ENCODE measurements at regions not wholly inside any gene's neighbourhood (a gene's known extent, or its start where the extent isn't known, plus 50 kb on each side); places are given as distances from the start of the nearest gene placed in this dataset.
A peak's percentile ranks its signal among the peaks of the same experiment; 100 is the strongest.
"Not testable (repeated sequence)": the region's sequence is repeated elsewhere in the genome, so short reads cannot be mapped to it uniquely, and the experiment has no call there.

- no peaks in the 10 kb centered on the region for H3K27me3 ChIP-seq (replicated peaks in 1 of 2; ENCODE audit: control insufficient read depth in 2 of 2, insufficient read depth in 2 of 2, low read length in 1 of 2)
- intact Hi-C loops (cut with micrococcal nuclease; ENCODE audit: unreplicated experiment): no loop called here
- no TSS peak for BruUV-seq (replicated peaks)
- FAIRE-seq (no peak), ATAC-seq (no peak), DNase-seq (ENCODE audit: low read depth, low spot score) (no peak)
- TF ChIP-seq BMI1 (IDR thresholded peaks at IDR 0.05; ENCODE audit: borderline replicate concordance) (0 out of 2 replicates have a peak, but pooled peaks have one; percentile 44), ZNF384 (IDR thresholded peaks at IDR 0.05; ENCODE audit: borderline replicate concordance, low read depth, low read length) (no peak), IKZF2 (IDR thresholded peaks at IDR 0.05) (no peak), RELA (IDR thresholded peaks at IDR 0.05; ENCODE audit: borderline replicate concordance, partially characterized antibody) (no peak)
- H3K9ac ChIP-seq (ENCODE audit: control insufficient read depth, insufficient read depth, low read length): no peak overlapping the region
- WGBS (ENCODE audit: insufficient coverage, insufficient replicate concordance, low lambda C conversion rate, missing lambda C conversion rate): 41% methylated on average over 4 of the region's 4 CpGs
- ChIA-PET SMC1A (ENCODE audit: uncharacterized antibody, unreplicated experiment) (interaction anchor here (2.0 kb wide), 1 partner anchor 9 kb away, joined by 14 read pairs; no protein-coding TSS in a partner anchor), RAD21 (ENCODE audit: unreplicated experiment) (no interaction called here), CTCF (interaction anchor here (1.7 kb wide), 1 partner anchor 10 kb away, joined by 4 read pairs; no protein-coding TSS in a partner anchor), POLR2A (no interaction called here)
- no peaks in the 10 kb centered on the region for H3K9me3 ChIP-seq (replicated peaks; ENCODE audit: control insufficient read depth, insufficient read depth, low read length)
- no peak overlapping the region for H3K27ac ChIP-seq (ENCODE audit: control insufficient read depth, insufficient read depth)
- no peaks in the 10 kb centered on the region for H3K79me2 ChIP-seq (ENCODE audit: control insufficient read depth, insufficient read depth, low read length)
- no peaks in the 10 kb centered on the region for H3K4me1 ChIP-seq (ENCODE audit: control insufficient read depth, insufficient read depth, low read length)
- no peak overlapping the region for H2AFZ ChIP-seq (ENCODE audit: control insufficient read depth, low read depth, low read length)
- no peak overlapping the region for H3K4me3 ChIP-seq
- no peaks in the 10 kb centered on the region for H4K20me1 ChIP-seq (ENCODE audit: control insufficient read depth, insufficient read depth)
- H3K4me2 ChIP-seq (ENCODE audit: control insufficient read depth, insufficient read depth): no peak overlapping the region
- in situ Hi-C loops (cut with MboI): no loop called here
- H3K36me3 ChIP-seq (ENCODE audit: control insufficient read depth in 2 of 2, insufficient read depth in 2 of 2, low read length in 1 of 2): no peaks in the 10 kb centered on the region
These were observed 166.3 kb upstream of the NYAP2 start for GRCh38 chr2:225233234-225233633.

GRCh38 chr2:225231900-225232299 lies 167.6 kb upstream of the NYAP2 start:
- in situ Hi-C loops (cut with MboI): no loop called here
- DNase-seq (ENCODE audit: low read depth, low spot score) (no peak), FAIRE-seq (no peak), ATAC-seq (no peak)
- no peak for TF ChIP-seq HDAC2 (IDR thresholded peaks at IDR 0.05)
- no peak for TF ChIP-seq BACH1 (IDR thresholded peaks at IDR 0.05; ENCODE audit: borderline replicate concordance)
- Histone ChIP-seq H3K36me3 (ENCODE audit: control insufficient read depth in 2 of 2, insufficient read depth in 2 of 2, low read length in 1 of 2) (no peaks in the 10 kb centered on the region), H3K9me3 (replicated peaks; ENCODE audit: control insufficient read depth, insufficient read depth, low read length) (no peaks in the 10 kb centered on the region), H3K9ac (ENCODE audit: control insufficient read depth, insufficient read depth, low read length) (no peak overlapping the region), H3K79me2 (ENCODE audit: control insufficient read depth, insufficient read depth, low read length) (no peaks in the 10 kb centered on the region), H3K27ac (ENCODE audit: control insufficient read depth, insufficient read depth) (no peak overlapping the region), H3K4me2 (ENCODE audit: control insufficient read depth, insufficient read depth) (no peak overlapping the region), H3K4me1 (ENCODE audit: control insufficient read depth, insufficient read depth, low read length) (no peaks in the 10 kb centered on the region), H3K27me3 (replicated peaks in 1 of 2; ENCODE audit: control insufficient read depth in 2 of 2, insufficient read depth in 2 of 2, low read length in 1 of 2) (no peaks in the 10 kb centered on the region), H3K4me3 (no peak overlapping the region), H4K20me1 (ENCODE audit: control insufficient read depth, insufficient read depth) (no peaks in the 10 kb centered on the region), H2AFZ (ENCODE audit: control insufficient read depth, low read depth, low read length) (no peak overlapping the region)
- POLR2A ChIA-PET: no interaction called here
- SMC1A ChIA-PET (ENCODE audit: uncharacterized antibody, unreplicated experiment): no interaction called here
- CTCF ChIA-PET: interaction anchor here (0.6 kb wide), 1 partner anchor 1390 kb away, joined by 3 read pairs; no protein-coding TSS in a partner anchor
- RAD21 ChIA-PET (ENCODE audit: unreplicated experiment): no interaction called here
- 47% methylated on average over 6 of the region's 6 CpGs for WGBS (ENCODE audit: insufficient coverage, insufficient replicate concordance, low lambda C conversion rate, missing lambda C conversion rate)
- intact Hi-C loops (cut with micrococcal nuclease; ENCODE audit: unreplicated experiment): no loop called here
- no TSS peak for BruUV-seq (replicated peaks)

- H3K36me3 ChIP-seq (ENCODE audit: control insufficient read depth in 2 of 2, insufficient read depth in 2 of 2, low read length in 1 of 2); FAIRE-seq; H3K9ac ChIP-seq (ENCODE audit: control insufficient read depth, insufficient read depth, low read length); POLR2A ChIA-PET; H3K4me3 ChIP-seq; in situ Hi-C loops (cut with MboI); ATAC-seq; H3K9me3 ChIP-seq (replicated peaks; ENCODE audit: control insufficient read depth, insufficient read depth, low read length); H4K20me1 ChIP-seq (ENCODE audit: control insufficient read depth, insufficient read depth); H3K4me2 ChIP-seq (ENCODE audit: control insufficient read depth, insufficient read depth); RAD21 ChIA-PET (ENCODE audit: unreplicated experiment); H2AFZ ChIP-seq (ENCODE audit: control insufficient read depth, low read depth, low read length); DNase-seq (ENCODE audit: low read depth, low spot score); H3K79me2 ChIP-seq (ENCODE audit: control insufficient read depth, insufficient read depth, low read length); H3K27me3 ChIP-seq (replicated peaks in 1 of 2; ENCODE audit: control insufficient read depth in 2 of 2, insufficient read depth in 2 of 2, low read length in 1 of 2); BruUV-seq (replicated peaks); H3K4me1 ChIP-seq (ENCODE audit: control insufficient read depth, insufficient read depth, low read length); H3K27ac ChIP-seq (ENCODE audit: control insufficient read depth, insufficient read depth); intact Hi-C loops (cut with micrococcal nuclease; ENCODE audit: unreplicated experiment): not testable (repeated sequence)
- CTCF ChIA-PET: interaction anchor here (1.2 kb wide), 1 partner anchor 25 kb away, joined by 4 read pairs; no protein-coding TSS in a partner anchor
- SMC1A ChIA-PET (ENCODE audit: uncharacterized antibody, unreplicated experiment): interaction anchor here (1.0 kb wide), 1 partner anchor 12 kb away, joined by 3 read pairs; no protein-coding TSS in a partner anchor
- WGBS (ENCODE audit: insufficient coverage, insufficient replicate concordance, low lambda C conversion rate, missing lambda C conversion rate): 58% methylated on average over 24 of the region's 31 CpGs
These were observed 170.2 kb upstream of the NYAP2 start for GRCh38 chr2:225229346-225229745.
